ENCODE measurements at regions not wholly inside any gene's neighbourhood (a gene's known extent, or its start where the extent isn't known, plus 50 kb on each side); places are given as distances from the start of the nearest gene placed in this dataset.
"Not testable (repeated sequence)": the region's sequence is repeated elsewhere in the genome, so short reads cannot be mapped to it uniquely, and the experiment has no call there.

DNA sequence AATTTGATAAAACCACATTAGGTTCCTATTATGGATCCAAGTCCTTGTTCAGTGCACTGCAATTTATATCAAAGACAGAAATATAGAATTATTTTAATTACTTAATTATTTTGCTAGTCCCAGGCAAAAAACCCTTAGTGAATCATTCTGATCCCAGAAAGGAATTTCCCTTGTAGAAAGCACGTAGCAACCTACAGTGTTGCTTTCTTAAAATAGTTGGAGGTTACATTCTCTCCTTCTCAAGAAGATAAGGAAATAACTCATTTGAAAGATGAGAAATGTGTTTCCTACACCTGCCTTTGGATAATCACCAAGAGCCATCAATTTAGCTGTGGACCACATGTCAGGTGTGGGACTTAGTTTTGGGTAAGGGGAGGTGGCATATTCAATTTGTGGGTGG lies 434.9 kb downstream of the SHISA9 start:
- CTCF ChIA-PET, result interaction anchor here (0.6 kb wide), 1 partner anchor 71 kb away, joined by 3 read pairs; no protein-coding TSS in a partner anchor
- Histone ChIP-seq H3K9ac (replicated peaks; ENCODE audit: extremely low read depth, insufficient read depth, low read length) (no peak overlapping the region), H3K4me2 (ENCODE audit: insufficient read depth, low read length) (no peak overlapping the region), H3K27ac (ENCODE audit: insufficient read depth, low read depth, low read length) (no peak overlapping the region), H3K27me3 (ENCODE audit: control insufficient read depth in 2 of 2, insufficient read depth in 2 of 2, low read length in 2 of 2) (no peaks in the 10 kb centered on the region), H4K20me1 (replicated peaks; ENCODE audit: control insufficient read depth, extremely low read depth, insufficient read depth, low read length) (no peaks in the 10 kb centered on the region), H3K9me3 (replicated peaks; ENCODE audit: control insufficient read depth, insufficient read depth, low read length) (peaks cover 5% of the 10 kb centered on the region), H3K9me1 (replicated peaks; ENCODE audit: control insufficient read depth, extremely low read depth, insufficient read depth, low read length) (no peaks in the 10 kb centered on the region), H3K4me1 (ENCODE audit: control insufficient read depth, extremely low read depth, insufficient read depth, low read length) (no peaks in the 10 kb centered on the region), H3K36me3 (ENCODE audit: control insufficient read depth in 2 of 2, extremely low read depth in 1 of 2, insufficient read depth in 2 of 2, low read length in 2 of 2) (no peaks in the 10 kb centered on the region), H3K4me3 (replicated peaks in 1 of 3; ENCODE audit: insufficient read depth in 1 of 3, low read depth in 1 of 3, low read length in 3 of 3) (no peak overlapping the region), H2AFZ (ENCODE audit: low read depth, low read length) (no peak overlapping the region), H3K79me2 (ENCODE audit: control insufficient read depth, insufficient read depth, low read length) (no peaks in the 10 kb centered on the region)
- TF ChIP-seq GATA2 (IDR thresholded peaks at IDR 0.05; ENCODE audit: insufficient read depth, insufficient read length, low read depth, low read length) (no peak), POLR2AphosphoS5 (IDR thresholded peaks at IDR 0.05; ENCODE audit: insufficient read depth, low read depth, low read length) (no peak)
- TF ChIP-seq, protein P1, sequence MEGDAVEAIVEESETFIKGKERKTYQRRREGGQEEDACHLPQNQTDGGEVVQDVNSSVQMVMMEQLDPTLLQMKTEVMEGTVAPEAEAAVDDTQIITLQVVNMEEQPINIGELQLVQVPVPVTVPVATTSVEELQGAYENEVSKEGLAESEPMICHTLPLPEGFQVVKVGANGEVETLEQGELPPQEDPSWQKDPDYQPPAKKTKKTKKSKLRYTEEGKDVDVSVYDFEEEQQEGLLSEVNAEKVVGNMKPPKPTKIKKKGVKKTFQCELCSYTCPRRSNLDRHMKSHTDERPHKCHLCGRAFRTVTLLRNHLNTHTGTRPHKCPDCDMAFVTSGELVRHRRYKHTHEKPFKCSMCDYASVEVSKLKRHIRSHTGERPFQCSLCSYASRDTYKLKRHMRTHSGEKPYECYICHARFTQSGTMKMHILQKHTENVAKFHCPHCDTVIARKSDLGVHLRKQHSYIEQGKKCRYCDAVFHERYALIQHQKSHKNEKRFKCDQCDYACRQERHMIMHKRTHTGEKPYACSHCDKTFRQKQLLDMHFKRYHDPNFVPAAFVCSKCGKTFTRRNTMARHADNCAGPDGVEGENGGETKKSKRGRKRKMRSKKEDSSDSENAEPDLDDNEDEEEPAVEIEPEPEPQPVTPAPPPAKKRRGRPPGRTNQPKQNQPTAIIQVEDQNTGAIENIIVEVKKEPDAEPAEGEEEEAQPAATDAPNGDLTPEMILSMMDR (IDR thresholded peaks at IDR 0.05; ENCODE audit: extremely low read depth in 1 of 2, insufficient read depth in 1 of 2, low read depth in 1 of 2, low read length in 2 of 2), result no peak
- no TSS peak for BruUV-seq (replicated peaks)
- POLR2A ChIA-PET, result interaction anchor here (0.6 kb wide), 1 partner anchor 353 kb away, joined by 3 read pairs; no protein-coding TSS in a partner anchor
- FAIRE-seq (no peak), DNase-seq (ENCODE audit: low read depth, low spot score) (no peak)
- dilution Hi-C loops (cut with MboI; ENCODE audit: extremely low pct_ligation_motif_present, low sequenced_read_pairs), result no loop called here
- intact Hi-C loops (cut with micrococcal nuclease), result no loop called here

DNA sequence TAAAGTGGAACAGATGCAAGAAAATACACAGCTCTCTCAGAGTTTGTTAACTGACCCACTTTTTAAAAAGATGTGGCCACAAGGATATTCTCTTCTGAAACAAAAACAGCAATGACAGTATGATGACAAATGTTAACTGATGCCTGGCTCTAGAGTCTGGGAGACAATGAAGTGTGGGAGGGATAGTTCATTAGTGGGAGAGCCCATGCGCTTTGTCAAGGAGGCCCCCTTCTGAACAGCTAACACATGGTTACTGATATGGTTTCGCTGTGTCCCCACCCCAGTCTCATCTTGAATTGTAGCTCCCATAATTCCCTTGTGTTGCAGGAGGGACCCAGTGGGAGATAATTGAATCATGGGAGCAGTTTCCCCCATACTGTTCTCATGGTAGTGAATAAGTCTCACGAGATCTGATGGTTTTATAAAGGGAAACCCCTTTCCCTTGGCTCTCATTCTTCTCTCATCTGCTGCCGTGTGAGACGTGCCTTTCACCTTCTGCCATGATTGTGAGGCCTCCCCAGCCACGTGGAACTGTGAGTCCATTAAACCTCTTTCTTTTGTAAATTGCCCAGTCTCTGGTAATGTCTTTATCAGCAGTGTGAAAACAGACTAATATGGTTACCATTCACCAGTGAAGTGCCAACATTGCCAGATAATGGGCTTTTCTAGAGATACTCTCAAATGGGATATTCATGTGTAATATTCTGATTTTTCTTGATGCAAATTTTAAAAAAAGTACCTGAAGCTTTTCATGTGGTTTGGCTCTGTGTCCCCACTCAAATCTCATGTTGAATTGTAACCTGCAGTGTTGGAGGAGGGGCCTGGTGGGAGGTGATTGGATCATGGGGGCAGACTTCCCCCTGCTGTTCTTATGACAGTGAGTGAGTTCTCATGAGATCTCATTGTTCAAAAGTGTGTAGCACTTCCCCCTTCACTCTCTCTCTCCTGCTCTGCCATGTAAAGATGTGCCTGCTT lies 435.8 kb downstream of the SHISA9 start:
- intact Hi-C loops (cut with micrococcal nuclease); H2AFZ ChIP-seq (ENCODE audit: low read depth, low read length); H3K9me1 ChIP-seq (replicated peaks; ENCODE audit: control insufficient read depth, extremely low read depth, insufficient read depth, low read length); dilution Hi-C loops (cut with MboI; ENCODE audit: extremely low pct_ligation_motif_present, low sequenced_read_pairs); H3K27me3 ChIP-seq (ENCODE audit: control insufficient read depth in 2 of 2, insufficient read depth in 2 of 2, low read length in 2 of 2); H3K4me1 ChIP-seq (ENCODE audit: control insufficient read depth, extremely low read depth, insufficient read depth, low read length); H3K9me3 ChIP-seq (replicated peaks; ENCODE audit: control insufficient read depth, insufficient read depth, low read length); POLR2A ChIA-PET; H3K27ac ChIP-seq (ENCODE audit: insufficient read depth, low read depth, low read length); H3K4me3 ChIP-seq (replicated peaks in 1 of 3; ENCODE audit: insufficient read depth in 1 of 3, low read depth in 1 of 3, low read length in 3 of 3); H3K4me2 ChIP-seq (ENCODE audit: insufficient read depth, low read length); H3K9ac ChIP-seq (replicated peaks; ENCODE audit: extremely low read depth, insufficient read depth, low read length); FAIRE-seq; DNase-seq (ENCODE audit: low read depth, low spot score); BruUV-seq (replicated peaks); H3K79me2 ChIP-seq (ENCODE audit: control insufficient read depth, insufficient read depth, low read length); H4K20me1 ChIP-seq (replicated peaks; ENCODE audit: control insufficient read depth, extremely low read depth, insufficient read depth, low read length); H3K36me3 ChIP-seq (ENCODE audit: control insufficient read depth in 2 of 2, extremely low read depth in 1 of 2, insufficient read depth in 2 of 2, low read length in 2 of 2): not testable (repeated sequence)
- CTCF ChIA-PET, result interaction anchor here (0.6 kb wide), 1 partner anchor 70 kb away, joined by 3 read pairs; no protein-coding TSS in a partner anchor

Data from endothelial cell of umbilical vein (primary cell).